SK-N-SH (cell line): ENCODE measurements at regions not wholly inside any gene's neighbourhood (a gene's known extent, or its start where the extent isn't known, plus 50 kb on each side); places are given as distances from the start of the nearest gene placed in this dataset.

Experiments used
- CTCF ChIA-PET: fragments of 300-600, 350-600 bp; formaldehyde crosslinking; extraction: SDS; loops from one replicate; lab custom pipeline; 2021; lab: Yijun Ruan, JAX
- POLR2A ChIA-PET: fragments of 350-600 bp; sonication (Branson Sonifier 250); formaldehyde crosslinking; extraction: SDS; loops from one replicate; lab custom pipeline; 2020; ENCODE audit warnings: antibody characterized with exemption, inconsistent platforms; lab: Yijun Ruan, JAX
- DNase-seq: peaks from one replicate; pipeline ENCODE4 v3.0.0; 2012
- H2AFZ ChIP-seq: fragments of 200-600 bp; sonication (generic); 2 replicates; pipeline ENCODE4 v1.8.1; 2016; ENCODE audit warnings: antibody characterized with exemption, mild to moderate bottlenecking, low read depth
- H3F3A ChIP-seq: fragments of 200-600 bp; sonication (generic); replicated peaks from 2 replicates; pipeline ENCODE3; 2016; ENCODE audit warnings: antibody characterized with exemption, mild to moderate bottlenecking; ENCODE audit not compliant: insufficient read depth
- H3K27ac ChIP-seq, 2 experiments: fragments of 200-500 bp in 1 of 2; fragments of 200-600 bp in 1 of 2; sonication (Bioruptor generic) in 1 of 2; sonication (generic), shearing (Covaris generic) in 1 of 2; 2 replicates each; pipeline versions ENCODE4 v1.5.1 to v1.6.1; 2014 to 2016; ENCODE audit warnings: low read depth in 2 of 2, inconsistent platforms in 1 of 2, low read length in 1 of 2, mild to moderate bottlenecking in 1 of 2, mixed read lengths in 1 of 2
- H3K27me3 ChIP-seq: fragments of 200-600 bp; sonication (generic), shearing (Covaris generic); 2 replicates; pipeline ENCODE4 v1.6.1; 2016; ENCODE audit warnings: mixed run types; ENCODE audit not compliant: insufficient read depth
- H3K36me3 ChIP-seq, 2 experiments: fragments of 200-500 bp in 1 of 2; fragments of 200-600 bp in 1 of 2; sonication (Bioruptor generic) in 1 of 2; sonication (generic) in 1 of 2; replicated peaks in 1 of 2; 2 replicates each; pipeline versions ENCODE3 to v1.5.1; 2014 to 2016; ENCODE audit warnings: low read length in 1 of 2, mild to moderate bottlenecking in 1 of 2; ENCODE audit not compliant: insufficient read depth in 2 of 2, control insufficient read depth in 1 of 2
- H3K4me1 ChIP-seq, 2 experiments: fragments of 200-500 bp in 1 of 2; fragments of 200-600 bp in 1 of 2; sonication (Bioruptor generic) in 1 of 2; sonication (generic), shearing (Covaris generic) in 1 of 2; 2 replicates each; pipeline versions ENCODE4 v1.5.1 to v1.6.1; 2014 to 2016; ENCODE audit warnings: low read depth in 1 of 2, low read length in 1 of 2, mixed run types in 1 of 2; ENCODE audit not compliant: insufficient read depth in 2 of 2, control insufficient read depth in 1 of 2
- H3K4me2 ChIP-seq: fragments of 200-600 bp; sonication (generic), shearing (Covaris generic); 2 replicates; pipeline ENCODE4 v1.6.1; 2017; ENCODE audit warnings: mixed run types
- H3K4me3 ChIP-seq, 2 experiments: fragments of 200-500 bp in 1 of 2; fragments of 200-600 bp in 1 of 2; sonication (Bioruptor generic) in 1 of 2; sonication (generic), shearing (Covaris generic) in 1 of 2; 2 replicates each; pipeline versions ENCODE4 v1.5.1 to v1.8.1; 2014 to 2016; ENCODE audit warnings: low read depth in 2 of 2, inconsistent platforms in 1 of 2, low read length in 1 of 2, mild to moderate bottlenecking in 1 of 2, mixed read lengths in 1 of 2, moderate library complexity in 1 of 2
- H3K79me2 ChIP-seq: fragments of 200-600 bp; sonication (generic); 2 replicates; pipeline ENCODE4 v1.8.1; 2017; ENCODE audit warnings: mild to moderate bottlenecking; ENCODE audit not compliant: insufficient read depth
- H3K9ac ChIP-seq: fragments of 200-600 bp; sonication (generic); 2 replicates; pipeline ENCODE4 v1.6.1; 2017; ENCODE audit warnings: mixed run types
- H3K9me2 ChIP-seq: fragments of 200-600 bp; sonication (generic); 2 replicates; pipeline ENCODE4 v1.6.1; 2017; ENCODE audit warnings: mixed run types
- H3K9me3 ChIP-seq: fragments of 200-600 bp; sonication (generic); 2 replicates; pipeline ENCODE4 v1.6.1; 2017; ENCODE audit warnings: mixed run types, mild to moderate bottlenecking, moderate library complexity
- H4K20me1 ChIP-seq: fragments of 200-600 bp; sonication (generic); 2 replicates; pipeline ENCODE4 v1.6.1; 2017; ENCODE audit warnings: mild to moderate bottlenecking, mixed run types; ENCODE audit not compliant: insufficient read depth
- CHD2 ChIP-seq: fragments of 150-350 bp; IDR thresholded peaks from 2 replicates; pipeline ENCODE4 v1.6.1; 2018; ENCODE audit warnings: low read length; ENCODE audit not compliant: partially characterized antibody
- ELF1 ChIP-seq: IDR thresholded peaks from 2 replicates; pipeline ENCODE4 v1.4.0; 2012
- EP300 ChIP-seq, 2 experiments: IDR thresholded peaks; 2 replicates each; pipeline versions ENCODE4 v1.4.0 to v1.6.1; 2012; ENCODE audit warnings: borderline replicate concordance in 1 of 2, low read depth in 1 of 2, low read length in 1 of 2
- EZH2phosphoT487 ChIP-seq: fragments of 200-600 bp; sonication (generic); IDR thresholded peaks from 2 replicates; pipeline ENCODE4 v1.6.1; 2017; ENCODE audit warnings: low read depth, mixed run types, mild to moderate bottlenecking, antibody characterized with exemption, moderate library complexity, borderline replicate concordance
- FOSL2 ChIP-seq: IDR thresholded peaks from 2 replicates; pipeline ENCODE4 v1.4.0; 2012; ENCODE audit warnings: low read depth, mild to moderate bottlenecking, moderate library complexity, borderline replicate concordance
- FOXJ3 ChIP-seq: sonication (generic); formaldehyde crosslinking; IDR thresholded peaks from 2 replicates; pipeline ENCODE4 v1.5.1; 2020; ENCODE audit warnings: mild to moderate bottlenecking, missing genetic modification reagents
- FOXM1 ChIP-seq: IDR thresholded peaks from 2 replicates; pipeline ENCODE4 v1.4.0; 2012; ENCODE audit warnings: low read depth, mild to moderate bottlenecking
- GATA2 ChIP-seq: sonication (generic); formaldehyde crosslinking; IDR thresholded peaks from 2 replicates; pipeline ENCODE4 v1.5.0; 2020; ENCODE audit warnings: mild to moderate bottlenecking, missing genetic modification reagents
- JUND ChIP-seq: IDR thresholded peaks from 2 replicates; pipeline ENCODE4 v1.4.0; 2012
- NFIC ChIP-seq: IDR thresholded peaks from 2 replicates; pipeline ENCODE4 v1.4.0; 2012; ENCODE audit warnings: borderline replicate concordance
- RAD21 ChIP-seq: IDR thresholded peaks from 2 replicates; pipeline ENCODE4 v1.6.1; 2012; ENCODE audit warnings: mild to moderate bottlenecking, low read length
- RCOR1 ChIP-seq: fragments of 150-350 bp; IDR thresholded peaks from 2 replicates; pipeline ENCODE4 v1.6.1; 2017; ENCODE audit warnings: antibody characterized with exemption, low read length
- RFX5 ChIP-seq: IDR thresholded peaks from 2 replicates; pipeline ENCODE4 v1.6.1; 2012; ENCODE audit warnings: mild to moderate bottlenecking, improper control_type of control experiment, low read length
- SIN3A ChIP-seq: IDR thresholded peaks from 2 replicates; pipeline ENCODE4 v1.6.1; 2012; ENCODE audit warnings: low read depth, mild to moderate bottlenecking, low read length, moderate library complexity, borderline replicate concordance
- SMC3 ChIP-seq: IDR thresholded peaks from 2 replicates; pipeline ENCODE4 v1.6.1; 2012; ENCODE audit warnings: low read depth, low read length, improper control_type of control experiment
- TAF1 ChIP-seq: IDR thresholded peaks from 2 replicates; pipeline ENCODE4 v1.6.1; 2012; ENCODE audit warnings: low read depth, mild to moderate bottlenecking, low read length, moderate library complexity, borderline replicate concordance
- WGBS: methylation state at CpG from one replicate; pipeline ENCODE4 v1.1.6; 2017; ENCODE audit warnings: low lambda C conversion rate; 5-methylcytosine and 5-hydroxymethylcytosine counted together
- TF ChIP-seq, protein P1 (sequence below): fragments of 150-350 bp; IDR thresholded peaks from 2 replicates; pipeline ENCODE4 v1.6.1; 2017; ENCODE audit warnings: antibody characterized with exemption, low read length, low read depth, borderline replicate concordance
- TF ChIP-seq, protein P2 (sequence below): fragments of 150-350 bp; IDR thresholded peaks from 2 replicates; pipeline ENCODE4 v1.6.1; 2016; ENCODE audit warnings: mild to moderate bottlenecking, low read depth, low read length
- TF ChIP-seq, protein P3 (sequence below): IDR thresholded peaks from 2 replicates; pipeline ENCODE4 v1.4.0; 2012; ENCODE audit warnings: low read depth, borderline replicate concordance

DNA sequence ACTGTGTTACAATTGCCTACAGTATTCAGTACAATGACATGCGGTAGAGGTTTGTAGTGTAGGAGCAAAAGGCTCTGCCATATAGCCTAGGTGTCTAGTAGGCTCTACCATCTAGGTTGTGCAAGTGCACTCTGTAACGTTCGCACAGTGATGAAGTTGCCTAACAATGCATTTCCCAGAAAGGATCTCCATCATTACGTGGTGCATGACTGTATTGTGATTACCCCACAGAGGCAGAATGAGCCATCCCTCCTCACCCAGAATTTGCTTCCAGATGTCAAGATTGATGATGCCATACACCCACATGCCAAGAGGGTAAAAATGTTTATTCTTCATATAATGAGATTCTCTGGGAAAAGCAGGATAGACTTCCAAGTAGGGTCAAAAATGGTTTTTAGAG is 199.3 kb upstream of the CTTNBP2NL start:
- Histone ChIP-seq H3K79me2 (no peaks in the 10 kb centered on the region), H3K36me3 (no peaks in the 10 kb centered on the region), H4K20me1 (no peaks in the 10 kb centered on the region), H3F3A (no peaks in the 10 kb centered on the region), H2AFZ (no peak overlapping the region), H3K27ac (no peak overlapping the region), H3K9ac (no peak overlapping the region), H3K4me3 (no peak overlapping the region), H3K4me1 (no peaks in the 10 kb centered on the region), H3K9me2 (no peaks in the 10 kb centered on the region), H3K9me3 (no peaks in the 10 kb centered on the region), H3K4me2 (no peak overlapping the region), H3K27me3 (no peaks in the 10 kb centered on the region)
- 29% methylated on average over 4 of the region's 4 CpGs for WGBS
- CTCF ChIA-PET, result no interaction called here
- DNase-seq, result no peak
- POLR2A ChIA-PET, result no interaction called here
- TF ChIP-seq EZH2phosphoT487 (no peak), CHD2 (no peak), FOXM1 (no peak), RCOR1 (no peak), GATA2 (CRISPR knock-in tag) (no peak), SIN3A (no peak), ELF1 (no peak), JUND (no peak), FOSL2 (no peak), FOXJ3 (CRISPR knock-in tag) (no peak), EP300 (IDR thresholded peaks at IDR 0.05; ENCODE audit: borderline replicate concordance in 1 of 2, low read depth in 1 of 2, low read length in 1 of 2) (no peak), NFIC (no peak)
- TF ChIP-seq, protein P1, sequence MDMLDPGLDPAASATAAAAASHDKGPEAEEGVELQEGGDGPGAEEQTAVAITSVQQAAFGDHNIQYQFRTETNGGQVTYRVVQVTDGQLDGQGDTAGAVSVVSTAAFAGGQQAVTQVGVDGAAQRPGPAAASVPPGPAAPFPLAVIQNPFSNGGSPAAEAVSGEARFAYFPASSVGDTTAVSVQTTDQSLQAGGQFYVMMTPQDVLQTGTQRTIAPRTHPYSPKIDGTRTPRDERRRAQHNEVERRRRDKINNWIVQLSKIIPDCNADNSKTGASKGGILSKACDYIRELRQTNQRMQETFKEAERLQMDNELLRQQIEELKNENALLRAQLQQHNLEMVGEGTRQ, result no peak

DNA sequence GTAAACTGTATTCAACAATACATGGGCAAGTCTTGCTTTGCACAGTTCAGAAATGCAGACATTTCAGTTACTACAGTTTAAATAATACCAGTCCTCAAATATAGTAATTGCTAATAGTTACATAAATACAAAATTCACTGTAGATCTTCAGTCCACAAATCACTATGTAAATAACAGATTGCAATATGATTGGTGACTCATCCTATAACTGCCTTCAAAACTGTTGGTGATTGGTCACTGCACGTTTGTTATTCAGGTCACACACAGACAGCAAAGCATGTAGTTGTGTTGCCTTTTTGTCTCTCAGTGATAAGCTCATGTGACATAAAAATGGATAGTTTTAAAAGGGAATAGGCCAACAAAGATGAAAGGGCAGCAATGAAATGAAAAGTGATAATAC is 186.5 kb upstream of the CTTNBP2NL start:
- Histone ChIP-seq H3K36me3 (no peaks in the 10 kb centered on the region), H3K4me1 (no peaks in the 10 kb centered on the region), H3K9me3 (no peaks in the 10 kb centered on the region), H3K9me2 (no peaks in the 10 kb centered on the region), H3K4me3 (no peak overlapping the region), H4K20me1 (no peaks in the 10 kb centered on the region), H3F3A (no peaks in the 10 kb centered on the region), H3K4me2 (no peak overlapping the region), H2AFZ (no peak overlapping the region), H3K9ac (no peak overlapping the region), H3K79me2 (no peaks in the 10 kb centered on the region), H3K27ac (no peak overlapping the region), H3K27me3 (no peaks in the 10 kb centered on the region)
- ChIA-PET POLR2A (no interaction called here), CTCF (no interaction called here)
- WGBS, result 0% methylated on average over 1 of the region's 1 CpG
- DNase-seq, result no peak
- TF ChIP-seq, protein P2, sequence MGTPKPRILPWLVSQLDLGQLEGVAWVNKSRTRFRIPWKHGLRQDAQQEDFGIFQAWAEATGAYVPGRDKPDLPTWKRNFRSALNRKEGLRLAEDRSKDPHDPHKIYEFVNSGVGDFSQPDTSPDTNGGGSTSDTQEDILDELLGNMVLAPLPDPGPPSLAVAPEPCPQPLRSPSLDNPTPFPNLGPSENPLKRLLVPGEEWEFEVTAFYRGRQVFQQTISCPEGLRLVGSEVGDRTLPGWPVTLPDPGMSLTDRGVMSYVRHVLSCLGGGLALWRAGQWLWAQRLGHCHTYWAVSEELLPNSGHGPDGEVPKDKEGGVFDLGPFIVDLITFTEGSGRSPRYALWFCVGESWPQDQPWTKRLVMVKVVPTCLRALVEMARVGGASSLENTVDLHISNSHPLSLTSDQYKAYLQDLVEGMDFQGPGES, result no peak
- no peak for TF ChIP-seq TAF1
- TF ChIP-seq RFX5, result no peak
- TF ChIP-seq SMC3, result no peak
- no peak for TF ChIP-seq FOSL2
- no peak for TF ChIP-seq RAD21
- TF ChIP-seq, protein P3, sequence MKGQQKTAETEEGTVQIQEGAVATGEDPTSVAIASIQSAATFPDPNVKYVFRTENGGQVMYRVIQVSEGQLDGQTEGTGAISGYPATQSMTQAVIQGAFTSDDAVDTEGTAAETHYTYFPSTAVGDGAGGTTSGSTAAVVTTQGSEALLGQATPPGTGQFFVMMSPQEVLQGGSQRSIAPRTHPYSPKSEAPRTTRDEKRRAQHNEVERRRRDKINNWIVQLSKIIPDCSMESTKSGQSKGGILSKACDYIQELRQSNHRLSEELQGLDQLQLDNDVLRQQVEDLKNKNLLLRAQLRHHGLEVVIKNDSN, result no peak
- TF ChIP-seq EP300 (IDR thresholded peaks at IDR 0.05; ENCODE audit: borderline replicate concordance in 1 of 2, low read depth in 1 of 2, low read length in 1 of 2), result no peak
- no peak for TF ChIP-seq EZH2phosphoT487
- TF ChIP-seq, all 33 proteins: peak for 0
